A673 (cell line): ENCODE measurements at regions not wholly inside any gene's neighbourhood (a gene's known extent, or its start where the extent isn't known, plus 50 kb on each side); places are given as distances from the start of the nearest gene placed in this dataset.

ENCODE experiments used
- BruUV-seq: library from RNA; stranded (reverse); fragments of 400-500 nt; replicated peaks from 2 replicates; lab custom pipeline; 2021; lab: Mats Ljungman, UMichigan
- CTCF ChIA-PET: fragments of 300-600 bp; sonication (Branson Sonifier 250); formaldehyde crosslinking; loops from one replicate; lab custom pipeline; 2022; ENCODE audit warnings: antibody characterized with exemption; lab: Charles Lee
- POLR2A ChIA-PET: fragments of 300-600 bp; sonication (Branson Sonifier 250); formaldehyde crosslinking; loops from one replicate; lab custom pipeline; 2022; ENCODE audit warnings: antibody characterized with exemption; ENCODE audit not compliant: low non-redundant PET; lab: Charles Lee
- DNase-seq: peaks from one replicate; pipeline ENCODE4 v3.0.0-alpha.2; 2015; ENCODE audit warnings: low spot score
- H3K27ac ChIP-seq: fragments of 200-600 bp; sonication (generic); 2 replicates; pipeline ENCODE4 v1.5.1; 2016; ENCODE audit warnings: mixed run types, low read depth, mild to moderate bottlenecking, mixed read lengths, antibody characterized with exemption, low read length; ENCODE audit not compliant: poor library complexity, severe bottlenecking
- H3K27me3 ChIP-seq: fragments of 200-600 bp; sonication (generic); replicated peaks from 2 replicates; pipeline ENCODE4 v1.6.1; 2017; ENCODE audit warnings: mixed run types, low read depth, mild to moderate bottlenecking, mixed read lengths, antibody characterized with exemption, low read length; ENCODE audit not compliant: insufficient read depth, poor library complexity
- H3K36me3 ChIP-seq: fragments of 200-600 bp; sonication (generic); 2 replicates; pipeline ENCODE4 v1.6.1; 2016; ENCODE audit warnings: mixed run types, mild to moderate bottlenecking, mixed read lengths, antibody characterized with exemption, low read length; ENCODE audit not compliant: insufficient read depth, poor library complexity, severe bottlenecking
- H3K4me1 ChIP-seq: fragments of 200-600 bp; sonication (generic); 2 replicates; pipeline ENCODE4 v1.6.1; 2017; ENCODE audit warnings: mixed run types, mild to moderate bottlenecking, mixed read lengths, antibody characterized with exemption, low read length; ENCODE audit not compliant: insufficient read depth, poor library complexity, severe bottlenecking
- H3K4me3 ChIP-seq: fragments of 200-600 bp; sonication (generic); 2 replicates; pipeline ENCODE4 v1.5.1; 2016; ENCODE audit warnings: low read depth, mixed run types, mild to moderate bottlenecking, mixed read lengths, low read length; ENCODE audit not compliant: poor library complexity, severe bottlenecking
- H3K9me3 ChIP-seq: fragments of 200-600 bp; sonication (generic); 2 replicates; pipeline ENCODE4 v1.6.1; 2016; ENCODE audit warnings: mixed run types, low read depth, mild to moderate bottlenecking, mixed read lengths, antibody characterized with exemption, low read length; ENCODE audit not compliant: poor library complexity, severe bottlenecking
- CTCF ChIP-seq: fragments of 300-800, 200-600 bp; sonication (generic); conservative IDR thresholded peaks from 2 replicates; pipeline ENCODE4 v1.5.1; 2017; ENCODE audit warnings: low read depth, mild to moderate bottlenecking, antibody characterized with exemption, low read length, moderate library complexity, mixed read lengths
- EZH2 ChIP-seq: fragments of 200-600 bp; sonication (generic); IDR thresholded peaks from 2 replicates; pipeline ENCODE4 v1.6.1; 2017; ENCODE audit warnings: borderline replicate concordance, low read depth, mild to moderate bottlenecking, mixed read lengths, antibody characterized with exemption, low read length; ENCODE audit not compliant: poor library complexity, severe bottlenecking
- intact Hi-C: fragments of 100-400 bp; cut with micrococcal nuclease; formaldehyde crosslinking; loops from one replicate; pipeline ENCODE4 v1.10.0; 2022; ENCODE audit not compliant: unreplicated experiment

DNA sequence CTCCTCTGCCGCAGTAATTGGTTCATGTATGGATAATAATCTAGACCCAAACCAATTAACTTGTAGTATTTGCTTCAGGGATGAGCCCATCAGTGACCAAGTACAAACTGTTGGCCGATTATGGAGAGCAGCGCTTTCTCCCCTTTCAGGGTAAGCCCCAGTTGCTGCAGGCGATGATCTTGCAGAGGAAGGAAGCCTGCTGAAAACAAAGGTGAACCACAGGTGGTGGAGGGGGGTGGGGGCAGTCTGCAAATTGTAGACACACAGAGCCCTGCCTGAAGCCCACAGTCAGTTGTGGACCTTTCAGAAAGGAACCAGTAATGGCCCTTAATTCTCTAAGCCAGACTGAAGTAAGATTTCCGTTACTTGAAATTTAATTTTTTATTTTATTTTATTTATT is 167.9 kb upstream of the JARID2 start:
- Histone ChIP-seq H3K27me3 (no peaks in the 10 kb centered on the region), H3K4me3 (no peak overlapping the region), H3K4me1 (peaks cover 5% of the 10 kb centered on the region), H3K9me3 (no peaks in the 10 kb centered on the region), H3K27ac (no peak overlapping the region), H3K36me3 (no peaks in the 10 kb centered on the region)
- CTCF ChIA-PET = no interaction called here
- intact Hi-C loops = no loop called here
- no peak for TF ChIP-seq EZH2
- no peak for TF ChIP-seq CTCF
- BruUV-seq = no TSS peak
- POLR2A ChIA-PET = no interaction called here
- no peak for DNase-seq

GRCh38 chr6:15079288-15079817 is 166.5 kb upstream of the JARID2 start:
- intact Hi-C loops = no loop called here
- no peaks in the 10 kb centered on the region for H3K27me3 ChIP-seq
- TF ChIP-seq EZH2 (no peak), CTCF (no peak)
- ChIA-PET POLR2A (no interaction called here), CTCF (no interaction called here)
- BruUV-seq = no TSS peak
- H3K36me3 ChIP-seq = no peaks in the 10 kb centered on the region
- no peaks in the 10 kb centered on the region for H3K9me3 ChIP-seq
- DNase-seq = no peak
- H3K4me1 ChIP-seq = peaks cover 5% of the 10 kb centered on the region
- no peak overlapping the region for H3K4me3 ChIP-seq
- no peak overlapping the region for H3K27ac ChIP-seq

DNA sequence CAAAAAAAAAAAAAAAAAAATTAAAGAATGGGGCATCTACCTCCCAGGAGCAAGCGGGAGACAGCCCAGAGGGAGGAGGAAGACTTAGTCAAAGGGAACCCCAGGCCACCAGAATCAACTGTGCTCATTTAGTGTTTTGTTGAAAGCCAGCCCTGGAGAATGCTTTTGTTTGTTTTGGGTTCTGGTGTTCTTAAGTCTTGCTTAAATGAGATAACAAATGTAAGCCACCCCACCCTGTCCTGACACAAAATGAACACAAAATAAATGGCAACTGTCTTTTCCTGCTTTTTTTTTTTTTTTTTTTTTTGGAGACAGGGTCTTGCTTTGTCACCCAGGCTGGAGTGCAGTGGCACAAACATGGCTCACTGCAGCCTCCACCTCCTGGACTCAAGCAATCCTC is 165.0 kb upstream of the JARID2 start:
- DNase-seq = no peak
- no peak overlapping the region for H3K4me3 ChIP-seq
- no peaks in the 10 kb centered on the region for H3K9me3 ChIP-seq
- no peaks in the 10 kb centered on the region for H3K27me3 ChIP-seq
- no TSS peak for BruUV-seq
- TF ChIP-seq EZH2 (no peak), CTCF (no peak)
- ChIA-PET POLR2A (no interaction called here), CTCF (no interaction called here)
- no peaks in the 10 kb centered on the region for H3K36me3 ChIP-seq
- no peak overlapping the region for H3K27ac ChIP-seq
- H3K4me1 ChIP-seq = peaks cover 5% of the 10 kb centered on the region
- intact Hi-C loops = no loop called here
